ENCODE measurements at regions not wholly inside any gene's neighbourhood (a gene's known extent, or its start where the extent isn't known, plus 50 kb on each side); places are given as distances from the start of the nearest gene placed in this dataset.

DNA sequence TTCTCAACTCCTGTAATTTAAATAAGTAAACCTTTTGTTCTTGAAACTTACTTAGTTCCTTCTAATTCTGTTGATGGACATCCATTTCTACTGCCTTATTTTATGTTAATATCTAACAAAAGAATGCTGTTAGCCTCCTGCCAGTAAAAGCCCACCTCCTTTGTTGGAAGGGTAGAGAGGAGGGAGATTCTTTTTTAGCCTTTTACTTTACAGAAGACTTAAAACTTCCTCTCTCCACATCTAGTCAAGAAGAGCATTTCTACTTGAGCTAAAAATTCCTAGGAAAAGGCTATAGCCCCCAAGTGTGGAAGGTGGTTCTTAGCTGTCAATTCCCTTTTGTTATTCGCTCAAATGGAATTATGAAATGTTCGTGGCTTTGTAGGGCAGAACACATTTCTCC, 118.7 kb downstream of the ZIC3 start:
- H3K27ac Mint-ChIP-seq (ENCODE audit: unreplicated experiment), result no peak overlapping the region

DNA sequence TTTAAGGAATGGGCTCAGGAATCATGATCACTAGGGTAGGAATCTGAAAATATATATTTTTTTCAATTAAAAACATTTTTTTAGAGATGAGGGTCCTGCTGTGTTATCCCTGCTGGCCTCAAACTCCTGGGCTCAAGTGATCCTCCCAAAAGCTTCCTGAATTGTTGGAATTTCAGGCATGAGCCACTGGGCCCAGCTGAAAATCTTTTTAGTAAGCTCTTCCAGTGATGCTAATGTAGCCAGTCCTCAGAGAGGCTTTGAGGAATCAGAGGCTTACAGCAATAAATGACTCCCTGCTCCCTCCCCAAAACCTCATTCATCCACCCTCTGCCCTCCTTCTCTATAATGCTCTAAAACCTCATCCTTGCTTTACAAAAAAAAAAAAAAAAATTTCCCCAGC, 129.5 kb downstream of the ZIC3 start:
- Mint-ChIP-seq H3K27ac (ENCODE audit: unreplicated experiment) (no peak overlapping the region), H3K4me1 (ENCODE audit: unreplicated experiment) (no peaks in the 10 kb centered on the region), H3K27me3 (ENCODE audit: unreplicated experiment) (no peaks in the 10 kb centered on the region), H3K9me3 (ENCODE audit: unreplicated experiment) (no peaks in the 10 kb centered on the region), H3K36me3 (ENCODE audit: low read depth, unreplicated experiment) (no peaks in the 10 kb centered on the region), H3K4me3 (ENCODE audit: unreplicated experiment) (no peak overlapping the region)
- DNase-seq (ENCODE audit: low spot score), result no peak
- TF ChIP-seq, protein P1, sequence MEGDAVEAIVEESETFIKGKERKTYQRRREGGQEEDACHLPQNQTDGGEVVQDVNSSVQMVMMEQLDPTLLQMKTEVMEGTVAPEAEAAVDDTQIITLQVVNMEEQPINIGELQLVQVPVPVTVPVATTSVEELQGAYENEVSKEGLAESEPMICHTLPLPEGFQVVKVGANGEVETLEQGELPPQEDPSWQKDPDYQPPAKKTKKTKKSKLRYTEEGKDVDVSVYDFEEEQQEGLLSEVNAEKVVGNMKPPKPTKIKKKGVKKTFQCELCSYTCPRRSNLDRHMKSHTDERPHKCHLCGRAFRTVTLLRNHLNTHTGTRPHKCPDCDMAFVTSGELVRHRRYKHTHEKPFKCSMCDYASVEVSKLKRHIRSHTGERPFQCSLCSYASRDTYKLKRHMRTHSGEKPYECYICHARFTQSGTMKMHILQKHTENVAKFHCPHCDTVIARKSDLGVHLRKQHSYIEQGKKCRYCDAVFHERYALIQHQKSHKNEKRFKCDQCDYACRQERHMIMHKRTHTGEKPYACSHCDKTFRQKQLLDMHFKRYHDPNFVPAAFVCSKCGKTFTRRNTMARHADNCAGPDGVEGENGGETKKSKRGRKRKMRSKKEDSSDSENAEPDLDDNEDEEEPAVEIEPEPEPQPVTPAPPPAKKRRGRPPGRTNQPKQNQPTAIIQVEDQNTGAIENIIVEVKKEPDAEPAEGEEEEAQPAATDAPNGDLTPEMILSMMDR (IDR thresholded peaks at IDR 0.05; ENCODE audit: unreplicated experiment), result no peak

More for the DNA sequence above, 118.7 kb downstream of the ZIC3 start:
- Mint-ChIP-seq H3K4me3 (ENCODE audit: unreplicated experiment) (no peak overlapping the region), H3K9me3 (ENCODE audit: unreplicated experiment) (no peaks in the 10 kb centered on the region), H3K36me3 (ENCODE audit: low read depth, unreplicated experiment) (no peaks in the 10 kb centered on the region), H3K4me1 (ENCODE audit: unreplicated experiment) (no peaks in the 10 kb centered on the region), H3K27me3 (ENCODE audit: unreplicated experiment) (no peaks in the 10 kb centered on the region)
- TF ChIP-seq, protein P1 (IDR thresholded peaks at IDR 0.05; ENCODE audit: unreplicated experiment), result no peak
- no peak for DNase-seq (ENCODE audit: low spot score)

DNA sequence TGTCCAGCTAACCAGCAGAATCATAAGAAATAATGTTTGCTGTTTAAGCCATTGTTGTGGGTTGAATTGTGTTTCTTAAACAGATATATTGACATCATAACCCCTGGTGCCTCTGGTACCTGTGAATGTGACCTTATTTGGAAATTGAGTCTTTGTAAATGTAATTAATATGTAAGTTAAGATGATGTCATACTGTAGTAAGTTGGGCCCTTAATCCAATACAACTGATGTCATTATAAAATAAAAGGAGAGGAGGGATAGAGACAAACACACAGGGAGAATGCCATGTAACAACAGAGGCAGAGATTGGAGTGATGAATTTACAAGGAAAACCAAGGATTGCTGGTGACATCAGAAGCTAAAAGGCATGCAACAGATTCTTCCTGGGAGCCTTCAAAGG, 141.4 kb downstream of the ZIC3 start:
- TF ChIP-seq, protein P1 (IDR thresholded peaks at IDR 0.05; ENCODE audit: unreplicated experiment), result no peak
- no peaks in the 10 kb centered on the region for H3K4me1 Mint-ChIP-seq (ENCODE audit: unreplicated experiment)
- no peak overlapping the region for H3K27ac Mint-ChIP-seq (ENCODE audit: unreplicated experiment)
- no peaks in the 10 kb centered on the region for H3K36me3 Mint-ChIP-seq (ENCODE audit: low read depth, unreplicated experiment)
- H3K27me3 Mint-ChIP-seq (ENCODE audit: unreplicated experiment), result no peaks in the 10 kb centered on the region
- no peak for DNase-seq (ENCODE audit: low spot score)
- no peaks in the 10 kb centered on the region for H3K9me3 Mint-ChIP-seq (ENCODE audit: unreplicated experiment)
- H3K4me3 Mint-ChIP-seq (ENCODE audit: unreplicated experiment), result no peak overlapping the region

DNA sequence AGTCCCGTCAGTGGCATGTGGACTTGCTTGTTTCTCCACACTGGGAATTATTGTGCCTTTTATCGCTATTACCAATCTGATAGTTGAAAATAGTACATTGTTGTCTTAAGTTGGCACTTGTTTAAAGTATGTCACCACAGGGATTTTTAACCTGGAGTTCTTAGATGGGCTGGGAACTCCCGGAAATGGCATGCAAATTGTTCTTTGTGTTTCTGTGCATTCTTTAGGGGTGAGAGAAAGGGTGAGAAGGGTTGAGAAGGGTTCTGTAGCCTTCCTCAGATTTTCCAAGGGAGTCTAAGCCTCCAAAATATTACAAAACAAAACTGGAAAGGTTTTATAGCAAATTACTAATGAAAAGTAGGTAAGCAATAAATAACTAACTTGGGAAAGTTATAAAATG, 176.9 kb downstream of the ZIC3 start:
- Mint-ChIP-seq H3K4me3 (ENCODE audit: unreplicated experiment) (no peak overlapping the region), H3K9me3 (ENCODE audit: unreplicated experiment) (no peaks in the 10 kb centered on the region), H3K36me3 (ENCODE audit: low read depth, unreplicated experiment) (no peaks in the 10 kb centered on the region), H3K27me3 (ENCODE audit: unreplicated experiment) (no peaks in the 10 kb centered on the region), H3K4me1 (ENCODE audit: unreplicated experiment) (peaks cover 6% of the 10 kb centered on the region), H3K27ac (ENCODE audit: unreplicated experiment) (no peak overlapping the region)
- no peak for DNase-seq (ENCODE audit: low spot score)
- TF ChIP-seq, protein P1 (IDR thresholded peaks at IDR 0.05; ENCODE audit: unreplicated experiment), result no peak

DNA sequence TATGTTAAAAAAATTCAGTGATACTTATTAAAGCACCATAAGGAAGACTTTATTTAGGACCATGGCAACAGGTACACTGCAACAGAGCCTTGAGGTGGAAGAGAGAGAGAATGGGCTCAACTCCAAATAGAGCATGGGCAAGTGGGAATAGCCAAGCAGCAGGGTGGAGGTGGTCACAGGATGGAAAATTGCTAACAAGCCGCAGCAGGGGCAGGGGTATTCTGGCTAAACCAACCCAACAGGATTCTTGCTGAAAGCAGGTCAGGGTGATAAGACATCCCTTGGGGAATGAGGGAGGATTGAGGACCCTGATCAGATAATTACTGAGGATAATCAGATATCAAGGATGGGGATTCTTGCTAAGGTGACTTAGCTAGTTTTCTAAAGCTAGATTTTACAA, 177.5 kb downstream of the ZIC3 start:
- Mint-ChIP-seq H3K36me3 (ENCODE audit: low read depth, unreplicated experiment) (no peaks in the 10 kb centered on the region), H3K4me3 (ENCODE audit: unreplicated experiment) (no peak overlapping the region), H3K27ac (ENCODE audit: unreplicated experiment) (no peak overlapping the region), H3K4me1 (ENCODE audit: unreplicated experiment) (peaks cover 7% of the 10 kb centered on the region), H3K27me3 (ENCODE audit: unreplicated experiment) (no peaks in the 10 kb centered on the region), H3K9me3 (ENCODE audit: unreplicated experiment) (no peaks in the 10 kb centered on the region)
- DNase-seq (ENCODE audit: low spot score), result no peak
- TF ChIP-seq, protein P1 (IDR thresholded peaks at IDR 0.05; ENCODE audit: unreplicated experiment), result no peak
